ENCODE measurements at regions not wholly inside any gene's neighbourhood (a gene's known extent, or its start where the extent isn't known, plus 50 kb on each side); places are given as distances from the start of the nearest gene placed in this dataset.

DNA sequence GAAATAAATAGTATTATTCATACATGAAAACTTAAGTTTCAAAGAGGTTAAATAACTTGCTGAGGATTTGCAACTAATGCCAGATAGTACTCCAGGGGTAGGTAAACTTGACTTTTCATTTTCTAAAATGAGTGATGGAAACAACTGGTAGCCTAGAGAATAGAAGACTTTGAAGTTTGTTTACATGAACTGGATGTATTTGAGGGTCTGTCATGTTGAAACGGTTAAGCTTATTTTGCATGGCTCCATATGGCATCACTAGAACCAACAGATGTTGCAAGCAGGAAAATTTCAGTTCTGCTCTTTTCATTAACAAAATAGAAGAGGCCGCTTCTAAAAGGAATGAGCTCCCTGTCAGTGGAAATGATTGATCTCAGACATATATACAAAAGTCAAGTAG is 105.1 kb upstream of the SGCD start:
- TF ChIP-seq GATA2 (IDR thresholded peaks at IDR 0.05; ENCODE audit: low read depth, low read length) = no peak
- no peak for TF ChIP-seq GATA3 (IDR thresholded peaks at IDR 0.05; ENCODE audit: low read depth, low read length)

Data from SH-SY5Y (cell line).